HL-60 (cell line): ENCODE measurements at regions not wholly inside any gene's neighbourhood (a gene's known extent, or its start where the extent isn't known, plus 50 kb on each side); places are given as distances from the start of the nearest gene placed in this dataset.
"Not testable (repeated sequence)": the region's sequence is repeated elsewhere in the genome, so short reads cannot be mapped to it uniquely, and the experiment has no call there.

ENCODE experiments used
- DNase-seq, 2 experiments: peaks; one replicate each; pipeline ENCODE4 v3.0.0-alpha.2; 2010 to 2020; ENCODE audit warnings: low read depth in 1 of 2, low spot score in 1 of 2
- H3K27ac ChIP-seq: fragments of 250-450 bp; sonication (Bioruptor Pico); replicated peaks from 2 replicates; pipeline ENCODE4 v1.5.1; 2020; ENCODE audit warnings: mild to moderate bottlenecking, moderate library complexity
- H3K27me3 ChIP-seq: fragments of 250-450 bp; sonication (Bioruptor Pico); 2 replicates; pipeline ENCODE4 v1.5.1; 2021; ENCODE audit warnings: mild to moderate bottlenecking, moderate library complexity; ENCODE audit not compliant: insufficient read depth, poor library complexity, severe bottlenecking
- H3K4me3 ChIP-seq: replicated peaks from 2 replicates; pipeline ENCODE4 v1.5.1; 2011; ENCODE audit warnings: mild to moderate bottlenecking, control low read depth, low read length; ENCODE audit not compliant: insufficient read depth
- CTCF ChIP-seq: IDR thresholded peaks from one replicate; pipeline ENCODE4 v1.5.1; 2011; ENCODE audit warnings: low read length, control low read depth, inconsistent platforms; ENCODE audit not compliant: insufficient read depth
- GABPA ChIP-seq: IDR thresholded peaks from 2 replicates; pipeline ENCODE4 v1.6.1; 2012; ENCODE audit warnings: low read depth
- POLR2AphosphoS5 ChIP-seq: IDR thresholded peaks from 2 replicates; pipeline ENCODE4 v1.6.1; 2012; ENCODE audit warnings: low read depth
- REST ChIP-seq: IDR thresholded peaks from 2 replicates; pipeline ENCODE4 v1.6.1; 2012; ENCODE audit warnings: low read depth; ENCODE audit not compliant: insufficient replicate concordance
- SPI1 ChIP-seq: IDR thresholded peaks from 2 replicates; pipeline ENCODE4 v1.6.1; 2012; ENCODE audit warnings: low read depth, mild to moderate bottlenecking, borderline replicate concordance

- DNase-seq, H3K4me3 ChIP-seq, H3K27ac ChIP-seq, H3K27me3 ChIP-seq: not testable (repeated sequence)
Observed at GRCh38 chr7:101679653-101680173, 50.6 kb upstream of the MYL10 start.

GRCh38 chr7:101680406-101681145 is 51.5 kb upstream of the MYL10 start:
- TF ChIP-seq GABPA (no peak), SPI1 (no peak)
- no peak overlapping the region for H3K4me3 ChIP-seq
- no peak overlapping the region for H3K27ac ChIP-seq
- DNase-seq = no peak
- no peaks in the 10 kb centered on the region for H3K27me3 ChIP-seq

GRCh38 chr7:101681170-101682007 is 52.3 kb upstream of the MYL10 start:
- no peaks in the 10 kb centered on the region for H3K27me3 ChIP-seq
- no peak for DNase-seq
- no peak overlapping the region for H3K4me3 ChIP-seq
- H3K27ac ChIP-seq = no peak overlapping the region
- TF ChIP-seq CTCF (no peak), REST (no peak), POLR2AphosphoS5 (no peak), GABPA (no peak), SPI1 (no peak)

GRCh38 chr7:101684983-101685330 is 55.9 kb upstream of the MYL10 start:
- Histone ChIP-seq H3K27ac (no peak overlapping the region), H3K4me3 (no peak overlapping the region), H3K27me3 (no peaks in the 10 kb centered on the region)
- TF ChIP-seq GABPA = no peak
- DNase-seq = no peak

- Histone ChIP-seq H3K27ac (no peak overlapping the region), H3K27me3 (no peaks in the 10 kb centered on the region), H3K4me3 (no peak overlapping the region)
- TF ChIP-seq CTCF (no peak), GABPA (no peak), SPI1 (no peak)
- DNase-seq = no peak
Observed at GRCh38 chr7:101686030-101686429, 56.9 kb upstream of the MYL10 start.

GRCh38 chr7:101687081-101687480 is 58.0 kb upstream of the MYL10 start:
- Histone ChIP-seq H3K4me3 (no peak overlapping the region), H3K27me3 (no peaks in the 10 kb centered on the region), H3K27ac (no peak overlapping the region)
- TF ChIP-seq SPI1 = no peak
- TF ChIP-seq CTCF = no peak
- TF ChIP-seq REST = no peak
- no peak for DNase-seq
